Neural cell (in vitro differentiated cells): ENCODE measurements at regions not wholly inside any gene's neighbourhood (a gene's known extent, or its start where the extent isn't known, plus 50 kb on each side); places are given as distances from the start of the nearest gene placed in this dataset.

Experiments
- H2AFZ ChIP-seq: fragments of 200-600, 300-800 bp; sonication (generic), shearing (Covaris generic); 2 replicates; pipeline ENCODE4 v1.6.0; 2014; ENCODE audit warnings: low read depth, mild to moderate bottlenecking, antibody characterized with exemption, low read length, moderate library complexity
- H3F3A ChIP-seq: fragments of 200-600 bp; shearing (Covaris generic); 2 replicates; pipeline ENCODE4 v1.6.1; 2016; ENCODE audit warnings: mild to moderate bottlenecking, moderate library complexity, mixed read lengths, antibody characterized with exemption, low read length; ENCODE audit not compliant: insufficient read depth, poor library complexity, severe bottlenecking
- H3K27ac ChIP-seq: fragments of 200-600, 300-800 bp; sonication (generic), shearing (Covaris generic); 2 replicates; pipeline ENCODE4 v1.5.1; 2014; ENCODE audit warnings: mild to moderate bottlenecking, low read length, moderate library complexity
- H3K27me3 ChIP-seq: fragments of 300-800, 200-600 bp; sonication (generic), shearing (Covaris generic); 2 replicates; pipeline ENCODE4 v1.6.0; 2014; ENCODE audit warnings: mild to moderate bottlenecking, low read depth, low read length, moderate library complexity; ENCODE audit not compliant: insufficient read depth
- H3K36me3 ChIP-seq: fragments of 300-800, 200-600 bp; sonication (generic), shearing (Covaris generic); 2 replicates; pipeline ENCODE4 v1.5.1; 2014; ENCODE audit warnings: mild to moderate bottlenecking, antibody characterized with exemption, low read length, moderate library complexity; ENCODE audit not compliant: insufficient read depth
- H3K4me2 ChIP-seq: fragments of 300-800, 200-600 bp; sonication (generic), shearing (Covaris generic); 2 replicates; pipeline ENCODE4 v1.6.0; 2014; ENCODE audit warnings: mild to moderate bottlenecking, low read length
- H3K4me3 ChIP-seq: fragments of 300-800, 200-600 bp; sonication (generic), shearing (Covaris generic); 2 replicates; pipeline ENCODE4 v1.5.1; 2014; ENCODE audit warnings: mild to moderate bottlenecking, low read length, moderate library complexity
- H3K79me2 ChIP-seq: fragments of 200-600 bp; shearing (Covaris generic); replicated peaks from 2 replicates; pipeline ENCODE4 v1.6.0; 2014; ENCODE audit warnings: mild to moderate bottlenecking, low read length, moderate library complexity; ENCODE audit not compliant: insufficient read depth
- H3K9ac ChIP-seq: fragments of 300-800, 200-600 bp; sonication (generic), shearing (Covaris generic); 2 replicates; pipeline ENCODE4 v1.6.1; 2016; ENCODE audit warnings: mild to moderate bottlenecking, low read length, mixed read lengths
- H3K9me2 ChIP-seq: fragments of 200-600 bp; shearing (Covaris generic); 2 replicates; pipeline ENCODE4 v1.6.1; 2016; ENCODE audit warnings: mild to moderate bottlenecking, low read length, mixed read lengths; ENCODE audit not compliant: insufficient read depth
- H3K9me3 ChIP-seq: fragments of 200-600, 300-800 bp; sonication (generic), shearing (Covaris generic); 2 replicates; pipeline ENCODE4 v1.6.1; 2016; ENCODE audit warnings: mild to moderate bottlenecking, mixed run types, low read length, moderate library complexity, mixed read lengths
- H4K20me1 ChIP-seq: fragments of 200-600 bp; shearing (Covaris generic); 2 replicates; pipeline ENCODE4 v1.6.1; 2016; ENCODE audit warnings: mild to moderate bottlenecking, mixed run types; ENCODE audit not compliant: insufficient read depth
- CTCF ChIP-seq: fragments of 450-650 bp; IDR thresholded peaks from 2 replicates; pipeline ENCODE4 v1.5.1; 2014; ENCODE audit warnings: antibody characterized with exemption, mild to moderate bottlenecking, moderate library complexity; ENCODE audit not compliant: poor library complexity, severe bottlenecking
- EP300 ChIP-seq: fragments of 450-650 bp; conservative IDR thresholded peaks from 2 replicates; pipeline ENCODE4 v1.6.1; 2014; ENCODE audit warnings: antibody characterized with exemption, mild to moderate bottlenecking, moderate library complexity; ENCODE audit not compliant: poor library complexity, severe bottlenecking
- EZH2 ChIP-seq: fragments of 200-600, 300-800 bp; shearing (Covaris generic), sonication (generic); IDR thresholded peaks from 2 replicates; pipeline ENCODE4 v1.6.1; 2014; ENCODE audit warnings: antibody characterized with exemption, low read length, borderline replicate concordance, mild to moderate bottlenecking; ENCODE audit not compliant: insufficient read depth, poor library complexity, severe bottlenecking
- MXI1 ChIP-seq: fragments of 450-650 bp; conservative IDR thresholded peaks from 2 replicates; pipeline ENCODE4 v1.6.1; 2014; ENCODE audit warnings: antibody characterized with exemption, mild to moderate bottlenecking; ENCODE audit not compliant: poor library complexity, severe bottlenecking
- POLR2AphosphoS5 ChIP-seq: IDR thresholded peaks from 2 replicates; pipeline ENCODE4 v1.6.1; 2012
- RAD21 ChIP-seq: fragments of 450-650 bp; conservative IDR thresholded peaks from 2 replicates; pipeline ENCODE4 v1.6.1; 2014; ENCODE audit warnings: antibody characterized with exemption, mild to moderate bottlenecking, moderate library complexity
- SMC3 ChIP-seq: fragments of 450-650 bp; conservative IDR thresholded peaks from 2 replicates; pipeline ENCODE4 v1.6.1; 2014; ENCODE audit warnings: antibody characterized with exemption, mild to moderate bottlenecking, moderate library complexity; ENCODE audit not compliant: poor library complexity
- TAF1 ChIP-seq: IDR thresholded peaks from 2 replicates; pipeline ENCODE4 v1.6.1; 2012; ENCODE audit warnings: low read depth
- TF ChIP-seq, protein P1 (sequence below): IDR thresholded peaks from 2 replicates; pipeline ENCODE4 v1.6.1; 2012; ENCODE audit warnings: borderline replicate concordance

DNA sequence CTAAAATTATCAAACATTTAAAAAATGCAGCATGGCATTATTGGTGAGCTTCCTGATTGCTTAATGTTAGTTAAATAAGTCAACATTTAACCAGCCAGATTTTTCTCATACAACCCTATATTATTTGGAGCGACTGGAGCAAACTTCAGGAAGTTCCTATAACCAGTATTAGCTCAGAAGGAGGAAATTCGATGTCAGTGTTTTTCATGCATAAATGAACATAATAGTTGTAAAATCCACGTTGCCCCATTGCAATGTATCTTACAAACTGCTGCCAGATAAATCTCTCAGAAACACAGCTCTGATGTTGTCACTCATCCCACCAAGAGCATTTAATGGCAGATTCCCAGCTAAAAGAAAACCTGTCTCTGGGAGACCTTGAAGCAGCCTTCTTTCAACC is 278.5 kb downstream of the CASP12 start:
- H3K9me3 ChIP-seq = no peaks in the 10 kb centered on the region
- no peaks in the 10 kb centered on the region for H3K9me2 ChIP-seq
- no peak overlapping the region for H3K9ac ChIP-seq
- no peak overlapping the region for H3K4me3 ChIP-seq
- H3K79me2 ChIP-seq = no peaks in the 10 kb centered on the region
- H2AFZ ChIP-seq = no peak overlapping the region
- no peaks in the 10 kb centered on the region for H3K36me3 ChIP-seq
- no peaks in the 10 kb centered on the region for H3K27me3 ChIP-seq
- no peak overlapping the region for H3K4me2 ChIP-seq
- H3F3A ChIP-seq = no peaks in the 10 kb centered on the region
- H4K20me1 ChIP-seq = no peaks in the 10 kb centered on the region
- TF ChIP-seq TAF1 (no peak), POLR2AphosphoS5 (no peak), RAD21 (no peak), CTCF (no peak), EZH2 (no peak), MXI1 (no peak), SMC3 (no peak), EP300 (no peak)
- TF ChIP-seq, protein P1, sequence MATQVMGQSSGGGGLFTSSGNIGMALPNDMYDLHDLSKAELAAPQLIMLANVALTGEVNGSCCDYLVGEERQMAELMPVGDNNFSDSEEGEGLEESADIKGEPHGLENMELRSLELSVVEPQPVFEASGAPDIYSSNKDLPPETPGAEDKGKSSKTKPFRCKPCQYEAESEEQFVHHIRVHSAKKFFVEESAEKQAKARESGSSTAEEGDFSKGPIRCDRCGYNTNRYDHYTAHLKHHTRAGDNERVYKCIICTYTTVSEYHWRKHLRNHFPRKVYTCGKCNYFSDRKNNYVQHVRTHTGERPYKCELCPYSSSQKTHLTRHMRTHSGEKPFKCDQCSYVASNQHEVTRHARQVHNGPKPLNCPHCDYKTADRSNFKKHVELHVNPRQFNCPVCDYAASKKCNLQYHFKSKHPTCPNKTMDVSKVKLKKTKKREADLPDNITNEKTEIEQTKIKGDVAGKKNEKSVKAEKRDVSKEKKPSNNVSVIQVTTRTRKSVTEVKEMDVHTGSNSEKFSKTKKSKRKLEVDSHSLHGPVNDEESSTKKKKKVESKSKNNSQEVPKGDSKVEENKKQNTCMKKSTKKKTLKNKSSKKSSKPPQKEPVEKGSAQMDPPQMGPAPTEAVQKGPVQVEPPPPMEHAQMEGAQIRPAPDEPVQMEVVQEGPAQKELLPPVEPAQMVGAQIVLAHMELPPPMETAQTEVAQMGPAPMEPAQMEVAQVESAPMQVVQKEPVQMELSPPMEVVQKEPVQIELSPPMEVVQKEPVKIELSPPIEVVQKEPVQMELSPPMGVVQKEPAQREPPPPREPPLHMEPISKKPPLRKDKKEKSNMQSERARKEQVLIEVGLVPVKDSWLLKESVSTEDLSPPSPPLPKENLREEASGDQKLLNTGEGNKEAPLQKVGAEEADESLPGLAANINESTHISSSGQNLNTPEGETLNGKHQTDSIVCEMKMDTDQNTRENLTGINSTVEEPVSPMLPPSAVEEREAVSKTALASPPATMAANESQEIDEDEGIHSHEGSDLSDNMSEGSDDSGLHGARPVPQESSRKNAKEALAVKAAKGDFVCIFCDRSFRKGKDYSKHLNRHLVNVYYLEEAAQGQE = no peak
- no peak overlapping the region for H3K27ac ChIP-seq

- H3K9me3 ChIP-seq = no peaks in the 10 kb centered on the region
- H3K4me2 ChIP-seq = no peak overlapping the region
- H3K4me3 ChIP-seq = no peak overlapping the region
- no peaks in the 10 kb centered on the region for H3K9me2 ChIP-seq
- no peak overlapping the region for H3K27ac ChIP-seq
- no peaks in the 10 kb centered on the region for H3K79me2 ChIP-seq
- no peak for TF ChIP-seq TAF1
- H3K9ac ChIP-seq = no peak overlapping the region
- H3F3A ChIP-seq = no peaks in the 10 kb centered on the region
- H3K27me3 ChIP-seq = no peaks in the 10 kb centered on the region
- no peaks in the 10 kb centered on the region for H4K20me1 ChIP-seq
- H2AFZ ChIP-seq = no peak overlapping the region
- H3K36me3 ChIP-seq = no peaks in the 10 kb centered on the region
Observed at GRCh38 chr11:104618954-104619353, 279.3 kb downstream of the CASP12 start.

DNA sequence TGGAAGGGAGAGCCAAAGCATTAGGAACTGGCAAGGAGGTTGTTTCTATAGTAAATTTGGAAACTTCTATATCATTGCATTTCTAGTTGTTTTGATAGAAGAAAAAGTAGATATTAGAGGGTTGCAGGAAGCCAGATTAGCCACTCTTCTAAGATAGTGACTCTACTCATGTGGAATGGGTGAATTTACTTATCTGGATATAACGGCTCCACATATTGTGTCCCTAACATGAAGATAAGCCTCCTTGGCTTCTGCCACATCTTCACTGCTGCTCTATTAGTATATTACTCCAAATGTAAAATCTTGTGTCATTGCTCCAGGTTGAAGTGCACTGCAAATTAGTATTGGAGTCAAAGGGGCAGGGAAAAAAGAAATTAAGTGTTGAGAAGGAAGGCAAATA is 283.3 kb downstream of the CASP12 start:
- TF ChIP-seq SMC3 = no peak
- TF ChIP-seq CTCF = no peak
- no peak for TF ChIP-seq POLR2AphosphoS5
- TF ChIP-seq EP300 = no peak
- TF ChIP-seq RAD21 = no peak
- TF ChIP-seq TAF1 = no peak
- no peak for TF ChIP-seq EZH2
- TF ChIP-seq, protein P1 = no peak
- TF ChIP-seq MXI1 = no peak

More for the DNA sequence above, 283.3 kb downstream of the CASP12 start:
- Histone ChIP-seq H3K4me3 (no peak overlapping the region), H3F3A (no peaks in the 10 kb centered on the region), H3K36me3 (no peaks in the 10 kb centered on the region), H2AFZ (no peak overlapping the region), H4K20me1 (no peaks in the 10 kb centered on the region), H3K9me3 (no peaks in the 10 kb centered on the region), H3K4me2 (no peak overlapping the region), H3K79me2 (no peaks in the 10 kb centered on the region), H3K9me2 (no peaks in the 10 kb centered on the region), H3K27ac (no peak overlapping the region), H3K9ac (no peak overlapping the region), H3K27me3 (no peaks in the 10 kb centered on the region)
